ENCODE measurements at regions not wholly inside any gene's neighbourhood (a gene's known extent, or its start where the extent isn't known, plus 50 kb on each side); places are given as distances from the start of the nearest gene placed in this dataset.
"Not testable (repeated sequence)": the region's sequence is repeated elsewhere in the genome, so short reads cannot be mapped to it uniquely, and the experiment has no call there.

DNA sequence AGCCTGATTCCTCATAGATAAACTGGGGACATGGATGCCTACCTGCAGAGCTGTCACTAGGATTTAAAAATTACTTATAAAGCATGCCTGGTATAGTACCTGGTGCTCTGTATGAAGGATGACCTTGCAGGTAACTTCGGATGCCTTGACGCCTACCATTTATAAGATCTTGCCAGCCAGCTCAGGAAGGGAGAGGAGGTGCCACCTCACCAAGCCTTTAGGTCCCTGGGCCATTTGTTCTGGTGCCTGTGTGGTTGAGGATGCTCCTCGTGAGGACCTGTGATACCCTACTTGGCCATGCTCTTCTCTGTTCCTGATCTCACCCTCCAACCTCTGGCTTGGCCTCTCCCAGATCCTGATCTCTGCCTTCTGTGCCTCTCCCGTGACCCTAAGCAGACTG, 85.2 kb downstream of the FDX1 start:
- no peak for DNase-seq (ENCODE audit: low spot score)

DNA sequence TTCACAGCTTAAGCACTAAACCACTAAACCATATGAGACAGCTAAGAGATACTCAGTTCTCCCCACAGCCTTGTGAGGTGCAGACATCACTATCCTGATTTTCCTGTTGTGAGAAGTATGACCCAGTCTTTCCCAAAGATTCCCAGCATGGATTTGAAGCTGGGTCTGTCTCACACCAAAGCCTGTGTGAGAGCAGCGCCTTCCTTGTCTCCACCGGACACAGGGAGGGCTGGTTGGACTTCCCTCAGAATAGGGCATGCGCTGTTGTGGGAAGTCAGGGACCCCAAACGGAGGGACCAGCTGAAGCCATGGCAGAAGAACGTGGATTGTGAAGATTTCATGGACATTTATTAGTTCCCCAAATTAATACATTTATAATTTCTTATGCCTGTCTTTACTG, 87.6 kb downstream of the FDX1 start:
- not testable (repeated sequence) for DNase-seq (ENCODE audit: low spot score)

DNA sequence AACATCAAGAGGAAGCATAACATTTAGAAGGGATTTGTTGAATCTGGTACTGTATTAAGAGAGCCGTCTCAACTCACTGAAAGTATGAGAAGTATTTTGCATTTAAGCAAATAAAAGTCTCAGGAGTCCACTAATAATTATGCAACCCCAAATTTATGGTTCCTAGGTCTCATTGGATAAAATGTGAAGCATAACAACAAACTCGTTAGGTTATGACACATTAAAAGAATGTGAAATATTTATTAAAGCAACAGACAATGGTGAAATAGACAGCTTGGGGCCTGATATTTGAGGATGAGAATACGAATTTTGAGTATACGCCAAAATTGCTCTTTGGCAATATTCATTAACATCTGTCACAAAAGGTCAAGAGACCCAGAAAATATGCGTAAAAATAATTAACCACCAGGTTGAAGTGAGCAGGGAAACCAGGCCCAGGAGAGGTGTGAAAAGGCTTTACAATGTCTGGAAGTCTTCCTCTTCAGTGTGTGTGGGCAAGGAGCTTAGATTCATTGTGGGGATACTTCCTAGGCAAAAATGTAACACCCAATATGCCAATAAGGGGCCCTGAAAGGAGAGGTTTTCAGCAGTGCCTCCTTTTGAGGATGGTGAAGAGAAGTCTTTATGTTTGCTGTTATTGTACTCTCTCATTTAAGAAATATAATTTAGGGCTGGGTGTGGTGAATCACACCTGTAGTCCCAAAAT, 89.2 kb downstream of the FDX1 start:
- no peak for DNase-seq (ENCODE audit: low spot score)

DNA sequence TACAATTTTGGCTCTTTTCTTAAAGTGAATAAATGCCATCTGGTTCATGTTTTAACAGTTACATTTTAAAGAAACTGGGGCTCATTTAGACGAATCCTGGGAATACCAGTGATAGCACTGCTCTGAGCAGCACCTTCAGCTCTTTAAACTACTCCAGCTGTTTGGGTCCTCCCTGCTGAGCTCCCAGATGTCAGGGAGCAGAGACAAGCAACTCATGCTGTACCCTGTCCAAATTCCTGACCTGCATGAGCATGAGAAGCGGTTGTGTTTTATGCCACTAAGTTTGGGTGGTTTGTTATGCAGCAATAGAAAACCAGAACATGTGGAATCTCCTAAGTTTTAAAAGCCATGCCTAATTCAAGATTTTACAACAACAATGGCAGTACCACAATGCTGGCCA, 90.0 kb downstream of the FDX1 start:
- no peak for DNase-seq (ENCODE audit: low spot score)

DNA sequence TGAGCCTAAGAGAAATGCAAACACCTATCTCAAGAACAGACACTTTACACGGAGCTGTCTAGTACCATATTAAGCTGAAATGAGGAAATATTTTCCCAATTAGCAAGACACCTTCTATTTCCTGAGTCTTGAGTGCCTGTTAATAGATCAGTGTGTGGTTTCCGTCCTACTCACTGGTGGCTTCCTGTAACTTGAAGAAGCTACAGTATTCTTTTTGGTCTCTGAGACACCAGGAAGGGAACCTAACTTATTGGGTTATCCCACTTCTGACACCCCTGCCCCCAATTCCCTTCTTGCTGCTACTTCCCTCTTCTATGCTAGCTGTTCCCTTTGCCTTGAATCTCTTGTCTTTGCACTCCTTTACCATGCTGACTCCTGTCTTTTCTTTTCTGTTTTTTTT, 92.7 kb downstream of the FDX1 start:
- DNase-seq (ENCODE audit: low spot score), result peak; percentile 7

DNA sequence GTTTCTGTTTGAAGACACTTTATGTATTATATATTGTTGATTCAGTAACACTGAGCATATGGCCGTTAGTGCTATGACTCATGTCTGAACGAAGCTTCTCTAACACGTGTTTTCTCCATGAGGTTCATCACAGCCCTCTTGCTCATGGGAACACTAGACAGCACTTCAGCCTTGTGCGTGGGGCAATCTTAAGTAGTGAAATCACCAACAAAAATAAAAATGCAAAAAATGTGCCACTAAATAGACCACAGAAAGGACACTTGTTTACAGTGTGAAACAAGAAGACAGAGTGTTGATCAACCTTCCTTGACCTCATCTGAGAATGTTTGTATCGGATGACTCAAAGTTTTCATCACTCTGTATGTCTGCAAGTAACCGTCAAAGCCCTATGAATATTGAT, 94.5 kb downstream of the FDX1 start:
- DNase-seq (ENCODE audit: low spot score), result peak; percentile 15

DNA sequence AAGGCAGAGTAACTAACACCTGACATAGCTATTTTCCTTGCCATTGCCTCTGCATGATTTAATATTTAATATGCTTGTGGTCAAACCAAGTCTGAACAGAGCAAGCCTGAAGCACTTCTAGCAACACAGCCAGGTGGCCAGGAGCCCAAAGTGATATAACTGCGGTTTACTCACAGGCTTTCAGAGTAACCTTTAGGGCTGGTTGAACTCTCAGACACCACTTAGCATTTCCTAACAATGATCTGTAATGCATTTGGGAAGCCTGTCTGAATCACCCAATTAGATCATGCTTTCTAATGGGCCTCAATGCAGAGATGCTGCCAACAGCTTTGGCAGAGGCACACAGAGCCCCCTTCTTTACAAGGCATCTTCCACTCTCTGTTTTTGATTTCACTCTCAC, 96.1 kb downstream of the FDX1 start:
- no peak for DNase-seq (ENCODE audit: low spot score)

DNA sequence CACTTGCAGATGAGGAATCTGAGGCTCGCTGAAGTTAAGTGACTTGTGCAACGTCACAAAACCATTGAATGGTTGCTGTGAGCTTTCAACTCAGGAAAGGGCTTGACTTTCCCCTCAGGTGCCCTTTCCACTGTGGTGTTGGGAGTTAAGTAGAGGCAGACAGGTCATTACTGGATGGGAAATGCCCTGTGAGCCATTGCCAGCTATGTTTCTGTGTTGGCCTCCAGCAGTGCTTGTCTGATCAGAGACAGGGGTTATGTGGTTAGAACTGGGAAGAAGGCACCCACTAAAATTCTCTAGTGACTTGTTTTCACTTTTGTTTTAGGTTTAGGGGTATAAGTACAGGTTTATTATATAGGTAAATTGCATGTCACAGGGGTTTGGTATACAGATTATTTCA, 96.6 kb downstream of the FDX1 start:
- no peak for DNase-seq (ENCODE audit: low spot score)

Measured in Ammon's horn (tissue), 1 donor.